GM03348 (cell line): ENCODE measurements at regions not wholly inside any gene's neighbourhood (a gene's known extent, or its start where the extent isn't known, plus 50 kb on each side); places are given as distances from the start of the nearest gene placed in this dataset.

Experiments
- DNase-seq: peaks from one replicate; pipeline ENCODE4 v3.0.0; 2012; ENCODE audit warnings: low spot score

- no peak for DNase-seq
Measured at GRCh38 chr2:30341500-30342267, 105.4 kb upstream of the LCLAT1 start.

GRCh38 chr2:30346471-30347169, 100.4 kb upstream of the LCLAT1 start:
- DNase-seq = peak; percentile 73

GRCh38 chr2:30348825-30349224, 98.2 kb upstream of the LCLAT1 start:
- no peak for DNase-seq

- DNase-seq = peak; percentile 65
Measured at GRCh38 chr2:30349691-30350090, 97.4 kb upstream of the LCLAT1 start.

- no peak for DNase-seq
Measured at GRCh38 chr2:30351116-30351515, 95.9 kb upstream of the LCLAT1 start.

- no peak for DNase-seq
Measured at GRCh38 chr2:30351949-30352348, 95.1 kb upstream of the LCLAT1 start.

GRCh38 chr2:30354150-30354549, 92.9 kb upstream of the LCLAT1 start:
- DNase-seq = no peak

- no peak for DNase-seq
Measured at GRCh38 chr2:30354621-30355020, 92.4 kb upstream of the LCLAT1 start.

- DNase-seq = no peak
Measured at GRCh38 chr2:30355306-30355705, 91.7 kb upstream of the LCLAT1 start.

- DNase-seq = no peak
Measured at GRCh38 chr2:30356071-30356470, 91.0 kb upstream of the LCLAT1 start.

- no peak for DNase-seq
Measured at GRCh38 chr2:30356776-30357175, 90.3 kb upstream of the LCLAT1 start.

GRCh38 chr2:30358351-30358750, 88.7 kb upstream of the LCLAT1 start:
- no peak for DNase-seq

GRCh38 chr2:30358842-30359241, 88.2 kb upstream of the LCLAT1 start:
- DNase-seq = no peak

- peak; percentile 64 for DNase-seq
Measured at GRCh38 chr2:30359644-30360167, 87.3 kb upstream of the LCLAT1 start.

GRCh38 chr2:30361751-30362394, 85.2 kb upstream of the LCLAT1 start:
- DNase-seq = no peak

GRCh38 chr2:30362468-30363081, 84.5 kb upstream of the LCLAT1 start:
- DNase-seq = peak; percentile 62

GRCh38 chr2:30363406-30363805, 83.6 kb upstream of the LCLAT1 start:
- no peak for DNase-seq

- no peak for DNase-seq
Measured at GRCh38 chr2:30365201-30365600, 81.8 kb upstream of the LCLAT1 start.

- DNase-seq = peak; percentile 42
Measured at GRCh38 chr2:30366199-30366691, 80.8 kb upstream of the LCLAT1 start.

GRCh38 chr2:30367232-30368070, 79.6 kb upstream of the LCLAT1 start:
- DNase-seq = no peak

- peak; percentile 85 for DNase-seq
Measured at GRCh38 chr2:30368258-30368657, 78.8 kb upstream of the LCLAT1 start.
